Stomach smooth muscle (tissue), 2 donors: ENCODE measurements at regions not wholly inside any gene's neighbourhood (a gene's known extent, or its start where the extent isn't known, plus 50 kb on each side); places are given as distances from the start of the nearest gene placed in this dataset.
"Not testable (repeated sequence)": the region's sequence is repeated elsewhere in the genome, so short reads cannot be mapped to it uniquely, and the experiment has no call there.

Experiments used
- H3K27ac ChIP-seq: one replicate; pipeline ENCODE4 v1.7.0; 2013; ENCODE audit warnings: mild to moderate bottlenecking, low read length, inconsistent platforms
- H3K27me3 ChIP-seq, 2 donors: one replicate each; pipeline ENCODE4 v1.7.0; 2013; ENCODE audit warnings: low read length in 2 of 2; ENCODE audit not compliant: insufficient read depth in 2 of 2, control insufficient read depth in 1 of 2
- H3K36me3 ChIP-seq, 2 donors: one replicate each; pipeline ENCODE4 v1.7.0; 2013; ENCODE audit warnings: low read length in 2 of 2; ENCODE audit not compliant: control insufficient read depth in 2 of 2, insufficient read depth in 2 of 2
- H3K4me1 ChIP-seq: one replicate; pipeline ENCODE4 v1.7.0; 2013; ENCODE audit warnings: low read length; ENCODE audit not compliant: control insufficient read depth, insufficient read depth
- H3K4me3 ChIP-seq, 2 donors: one replicate each; pipeline ENCODE4 v1.7.0; 2013; ENCODE audit warnings: low read length in 2 of 2
- H3K9ac ChIP-seq, 2 donors: one replicate each; pipeline ENCODE4 v1.7.0; 2013; ENCODE audit warnings: low read length in 2 of 2, mild to moderate bottlenecking in 1 of 2
- H3K9me3 ChIP-seq, 2 donors: one replicate each; pipeline ENCODE4 v1.7.0; 2013; ENCODE audit warnings: low read length in 2 of 2; ENCODE audit not compliant: control insufficient read depth in 2 of 2
- donor health status: healthy.
- donor health status: Pancreatic carcinoma.

- H3K27me3 ChIP-seq, H3K9me3 ChIP-seq, H3K36me3 ChIP-seq, H3K27ac ChIP-seq, H3K9ac ChIP-seq, H3K4me1 ChIP-seq: not testable (repeated sequence)
- H3K4me3 ChIP-seq, result peak overlapping the region in 1 of 2 donors; percentile 35
These were observed 158.0 kb downstream of the KLRB1 start for GRCh38 chr12:9449657-9450126.

- Histone ChIP-seq H3K9me3 (no peaks in the 10 kb centered on the region), H3K9ac (no peak overlapping the region), H3K27me3 (no peaks in the 10 kb centered on the region), H3K4me1 (peaks cover 5% of the 10 kb centered on the region), H3K36me3 (no peaks in the 10 kb centered on the region), H3K4me3 (peak overlapping the region in 1 of 2 donors; percentile 35), H3K27ac (no peak overlapping the region)
These were observed 158.5 kb downstream of the KLRB1 start for GRCh38 chr12:9449181-9449580.

- Histone ChIP-seq H3K9ac (peak overlapping the region in 1 of 2 donors; percentile 57), H3K4me3 (peak overlapping the region; percentile 72 to 79)
- H3K36me3 ChIP-seq, H3K9me3 ChIP-seq, H3K27ac ChIP-seq, H3K27me3 ChIP-seq, H3K4me1 ChIP-seq: not testable (repeated sequence)
These were observed 159.1 kb downstream of the KLRB1 start for GRCh38 chr12:9448648-9449047.

GRCh38 chr12:9447791-9448614, 159.7 kb downstream of the KLRB1 start:
- H3K27ac ChIP-seq, H3K4me1 ChIP-seq, H3K36me3 ChIP-seq, H3K9me3 ChIP-seq, H3K27me3 ChIP-seq: not testable (repeated sequence)
- H3K9ac ChIP-seq, result peak overlapping the region; percentile 57 to 64
- peak overlapping the region; percentile 72 to 79 for H3K4me3 ChIP-seq

GRCh38 chr12:9446883-9447761, 160.6 kb downstream of the KLRB1 start:
- H3K9me3 ChIP-seq, H3K9ac ChIP-seq, H3K36me3 ChIP-seq, H3K27me3 ChIP-seq, H3K27ac ChIP-seq, H3K4me1 ChIP-seq: not testable (repeated sequence)
- peak overlapping the region; percentile 53 to 79 for H3K4me3 ChIP-seq

GRCh38 chr12:9440428-9440827, 167.3 kb downstream of the KLRB1 start:
- H3K9ac ChIP-seq, H3K27me3 ChIP-seq, H3K4me3 ChIP-seq, H3K27ac ChIP-seq, H3K36me3 ChIP-seq, H3K9me3 ChIP-seq, H3K4me1 ChIP-seq: not testable (repeated sequence)

GRCh38 chr12:9435682-9436081, 172.0 kb downstream of the KLRB1 start:
- H3K4me1 ChIP-seq, H3K9ac ChIP-seq, H3K4me3 ChIP-seq, H3K9me3 ChIP-seq, H3K27me3 ChIP-seq, H3K27ac ChIP-seq, H3K36me3 ChIP-seq: not testable (repeated sequence)

GRCh38 chr12:9430385-9430784, 177.3 kb downstream of the KLRB1 start:
- not testable (repeated sequence) for H3K4me3 ChIP-seq, H3K9me3 ChIP-seq, H3K27ac ChIP-seq, H3K4me1 ChIP-seq, H3K36me3 ChIP-seq, H3K9ac ChIP-seq, H3K27me3 ChIP-seq

GRCh38 chr12:9428856-9429255, 178.9 kb downstream of the KLRB1 start:
- not testable (repeated sequence) for H3K27ac ChIP-seq, H3K36me3 ChIP-seq, H3K9ac ChIP-seq, H3K27me3 ChIP-seq, H3K4me3 ChIP-seq, H3K9me3 ChIP-seq, H3K4me1 ChIP-seq

GRCh38 chr12:9425429-9425828, 182.3 kb downstream of the KLRB1 start:
- not testable (repeated sequence) for H3K27ac ChIP-seq, H3K27me3 ChIP-seq, H3K36me3 ChIP-seq, H3K4me3 ChIP-seq, H3K9ac ChIP-seq, H3K9me3 ChIP-seq, H3K4me1 ChIP-seq
